ENCODE measurements at regions not wholly inside any gene's neighbourhood (a gene's known extent, or its start where the extent isn't known, plus 50 kb on each side); places are given as distances from the start of the nearest gene placed in this dataset.

- no peak for TF ChIP-seq CTCF (IDR thresholded peaks at IDR 0.05; ENCODE audit: low read depth, low read length)
- H3K27me3 ChIP-seq (ENCODE audit: insufficient read depth, low read depth, severe bottlenecking): no peaks in the 10 kb centered on the region
- no peak for DNase-seq
- H3K36me3 ChIP-seq: no peaks in the 10 kb centered on the region
- H3K4me3 ChIP-seq (ENCODE audit: low read depth, low read length): no peak overlapping the region
- H3K9me3 ChIP-seq (ENCODE audit: severe bottlenecking): no peaks in the 10 kb centered on the region
- no peak overlapping the region for H3K27ac ChIP-seq
Measured at GRCh38 chr7:25455683-25456251, 227.5 kb upstream of the NPVF start.

GRCh38 chr7:25456467-25457171 is 228.3 kb upstream of the NPVF start:
- peak; percentile 38 for DNase-seq
- H3K27ac ChIP-seq: no peak overlapping the region
- H3K4me3 ChIP-seq (ENCODE audit: low read depth, low read length): no peak overlapping the region
- H3K36me3 ChIP-seq: no peaks in the 10 kb centered on the region
- TF ChIP-seq CTCF (IDR thresholded peaks at IDR 0.05; ENCODE audit: low read depth, low read length): no peak
- no peaks in the 10 kb centered on the region for H3K27me3 ChIP-seq (ENCODE audit: insufficient read depth, low read depth, severe bottlenecking)
- no peaks in the 10 kb centered on the region for H3K9me3 ChIP-seq (ENCODE audit: severe bottlenecking)

- no peaks in the 10 kb centered on the region for H3K36me3 ChIP-seq
- no peak for DNase-seq
Measured at GRCh38 chr7:25459057-25459456, 230.8 kb upstream of the NPVF start.

GRCh38 chr7:25460433-25460832 is 232.1 kb upstream of the NPVF start:
- DNase-seq: no peak
- Histone ChIP-seq H3K9me3 (ENCODE audit: severe bottlenecking) (no peaks in the 10 kb centered on the region), H3K27me3 (ENCODE audit: insufficient read depth, low read depth, severe bottlenecking) (no peaks in the 10 kb centered on the region), H3K4me3 (ENCODE audit: low read depth, low read length) (no peak overlapping the region), H3K27ac (no peak overlapping the region), H3K36me3 (no peaks in the 10 kb centered on the region)
- no peak for TF ChIP-seq CTCF (IDR thresholded peaks at IDR 0.05; ENCODE audit: low read depth, low read length)

More at GRCh38 chr7:25459057-25459456, 230.8 kb upstream of the NPVF start:
- Histone ChIP-seq H3K9me3 (ENCODE audit: severe bottlenecking) (no peaks in the 10 kb centered on the region), H3K27me3 (ENCODE audit: insufficient read depth, low read depth, severe bottlenecking) (no peaks in the 10 kb centered on the region), H3K27ac (no peak overlapping the region), H3K4me3 (ENCODE audit: low read depth, low read length) (no peak overlapping the region)
- no peak for TF ChIP-seq CTCF (IDR thresholded peaks at IDR 0.05; ENCODE audit: low read depth, low read length)

GRCh38 chr7:25469669-25470068 is 241.4 kb upstream of the NPVF start:
- Histone ChIP-seq H3K9me3 (ENCODE audit: severe bottlenecking) (no peaks in the 10 kb centered on the region), H3K4me3 (ENCODE audit: low read depth, low read length) (no peak overlapping the region), H3K36me3 (no peaks in the 10 kb centered on the region), H3K27ac (no peak overlapping the region), H3K27me3 (ENCODE audit: insufficient read depth, low read depth, severe bottlenecking) (no peaks in the 10 kb centered on the region)
- no peak for TF ChIP-seq CTCF (IDR thresholded peaks at IDR 0.05; ENCODE audit: low read depth, low read length)
- no peak for DNase-seq

Data from WERI-Rb-1 (cell line).